OCI-LY3 (cell line): ENCODE measurements at regions not wholly inside any gene's neighbourhood (a gene's known extent, or its start where the extent isn't known, plus 50 kb on each side); places are given as distances from the start of the nearest gene placed in this dataset.

Experiments used
- EZH2phosphoT487 ChIP-seq: fragments of 200-600 bp; shearing (Covaris generic); IDR thresholded peaks from 2 replicates; pipeline ENCODE4 v1.6.1; 2018; ENCODE audit warnings: antibody characterized with exemption, mixed run types, low read depth
- TF ChIP-seq, protein P1 (sequence below): fragments of 200-600, 300-600 bp; sonication (generic); IDR thresholded peaks from 2 replicates; pipeline ENCODE4 v1.5.1; 2014; ENCODE audit warnings: antibody characterized with exemption, low read length, low read depth

DNA sequence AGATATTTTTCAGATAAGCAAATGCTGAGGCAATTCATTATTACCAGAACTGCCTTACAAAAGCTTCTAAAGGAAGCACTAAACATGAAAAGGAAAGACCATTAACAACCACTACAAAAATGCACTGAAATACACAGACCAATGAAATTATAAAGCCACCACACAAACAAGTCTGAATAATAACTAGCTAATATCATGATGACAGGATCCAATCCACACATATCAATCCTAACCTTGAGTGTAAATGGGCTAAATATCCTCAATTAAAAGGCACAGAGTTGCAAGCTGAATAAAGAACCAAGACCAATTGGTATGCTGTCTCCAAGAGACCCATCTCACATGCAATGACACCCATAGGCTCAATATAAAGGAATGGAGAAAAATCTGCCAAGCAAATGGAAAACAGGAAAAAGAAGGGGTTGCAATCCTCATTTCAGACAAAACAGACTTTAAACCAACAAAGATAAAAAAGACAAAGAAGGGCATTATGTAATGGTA is 58.0 kb upstream of the PHIP start:
- TF ChIP-seq, protein P1, sequence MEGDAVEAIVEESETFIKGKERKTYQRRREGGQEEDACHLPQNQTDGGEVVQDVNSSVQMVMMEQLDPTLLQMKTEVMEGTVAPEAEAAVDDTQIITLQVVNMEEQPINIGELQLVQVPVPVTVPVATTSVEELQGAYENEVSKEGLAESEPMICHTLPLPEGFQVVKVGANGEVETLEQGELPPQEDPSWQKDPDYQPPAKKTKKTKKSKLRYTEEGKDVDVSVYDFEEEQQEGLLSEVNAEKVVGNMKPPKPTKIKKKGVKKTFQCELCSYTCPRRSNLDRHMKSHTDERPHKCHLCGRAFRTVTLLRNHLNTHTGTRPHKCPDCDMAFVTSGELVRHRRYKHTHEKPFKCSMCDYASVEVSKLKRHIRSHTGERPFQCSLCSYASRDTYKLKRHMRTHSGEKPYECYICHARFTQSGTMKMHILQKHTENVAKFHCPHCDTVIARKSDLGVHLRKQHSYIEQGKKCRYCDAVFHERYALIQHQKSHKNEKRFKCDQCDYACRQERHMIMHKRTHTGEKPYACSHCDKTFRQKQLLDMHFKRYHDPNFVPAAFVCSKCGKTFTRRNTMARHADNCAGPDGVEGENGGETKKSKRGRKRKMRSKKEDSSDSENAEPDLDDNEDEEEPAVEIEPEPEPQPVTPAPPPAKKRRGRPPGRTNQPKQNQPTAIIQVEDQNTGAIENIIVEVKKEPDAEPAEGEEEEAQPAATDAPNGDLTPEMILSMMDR: no peak
- no peak for TF ChIP-seq EZH2phosphoT487
